ENCODE measurements at regions not wholly inside any gene's neighbourhood (a gene's known extent, or its start where the extent isn't known, plus 50 kb on each side); places are given as distances from the start of the nearest gene placed in this dataset.

DNA sequence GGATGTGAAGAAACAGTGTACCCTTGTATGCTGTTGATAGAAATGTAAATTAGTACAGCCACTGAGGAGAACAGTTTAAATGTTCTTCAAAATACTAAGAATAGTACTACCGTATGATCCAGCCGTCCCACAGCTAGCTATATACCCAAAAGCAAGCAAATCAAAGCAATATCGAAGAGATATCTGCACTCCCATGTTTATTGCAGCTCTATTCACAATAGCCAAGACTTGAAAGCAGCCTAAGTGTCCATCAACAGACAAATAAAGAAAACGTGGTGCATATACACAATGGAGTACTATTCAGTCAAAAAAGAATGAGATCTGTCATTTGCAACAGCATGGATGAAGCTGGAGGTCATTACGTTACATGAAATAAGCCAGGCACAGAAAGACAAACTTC, 88.5 kb upstream of the SLC38A4 start:
- DNase-seq = no peak

DNA sequence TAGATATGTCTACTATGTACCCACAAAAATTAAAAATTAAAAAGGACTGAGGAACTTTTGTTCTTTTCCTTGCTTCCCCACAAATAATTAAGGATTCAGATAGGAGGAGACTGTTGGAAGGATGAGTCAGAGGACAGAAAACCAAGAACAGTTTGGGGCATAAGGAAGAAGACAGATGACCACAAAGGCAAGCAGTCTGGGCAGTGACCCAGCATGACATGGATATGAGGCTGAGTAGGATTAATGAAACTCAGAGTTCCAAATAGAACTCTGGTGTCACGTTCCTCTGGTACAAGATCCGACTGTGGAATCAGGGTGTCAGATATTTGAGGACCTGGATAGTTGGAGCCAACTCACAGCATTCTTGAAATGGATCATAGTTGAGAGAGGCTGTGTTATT, 89.3 kb upstream of the SLC38A4 start:
- no peak for DNase-seq

DNA sequence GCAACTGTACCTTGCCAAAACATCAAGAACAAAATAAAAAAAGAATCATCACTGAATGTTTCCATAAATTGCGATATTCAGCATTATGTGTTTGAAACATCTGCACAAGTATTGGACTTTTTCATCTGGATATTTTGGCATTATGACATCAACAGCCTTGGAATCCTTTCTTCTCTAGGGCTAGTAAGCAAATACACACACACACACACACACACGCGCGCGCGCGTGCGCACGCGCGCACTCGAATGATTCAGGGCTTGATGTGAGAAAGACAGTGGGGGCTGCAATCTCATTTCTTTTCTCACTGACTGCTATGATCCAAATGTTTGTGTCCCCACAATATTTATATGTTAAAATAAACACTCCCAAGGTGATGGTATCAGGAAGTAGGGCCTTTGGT, 90.0 kb upstream of the SLC38A4 start:
- DNase-seq = no peak

DNA sequence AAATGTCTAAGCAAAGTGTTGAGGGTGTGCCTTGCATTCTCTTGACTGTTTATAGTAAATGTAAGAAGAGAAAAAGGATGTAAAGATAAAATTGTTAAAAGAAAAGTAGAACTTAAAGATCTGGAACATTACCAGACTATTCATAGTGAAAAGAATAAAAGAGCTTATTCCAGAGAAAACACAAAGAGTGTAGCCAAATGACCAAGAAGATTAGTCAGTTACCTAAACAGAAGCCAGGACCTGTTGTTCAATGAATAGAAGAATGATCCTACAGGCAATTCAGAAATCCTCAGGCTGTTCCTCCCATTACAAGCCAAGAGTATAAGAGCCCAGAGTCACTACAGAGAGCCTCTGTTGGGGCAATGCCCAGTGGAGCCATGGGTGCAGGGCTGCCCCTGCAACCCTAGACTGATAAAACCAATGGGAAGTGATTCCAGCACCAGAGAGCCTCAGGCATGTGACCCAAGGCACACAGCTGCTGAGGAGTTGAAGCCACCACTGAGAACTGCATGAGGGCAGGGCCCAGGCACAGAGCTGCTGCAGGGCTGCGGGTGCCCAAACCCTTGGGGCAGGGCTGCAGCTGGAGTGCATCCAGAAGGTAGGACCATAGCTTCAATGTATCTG, 91.1 kb upstream of the SLC38A4 start:
- no peak for DNase-seq

DNA sequence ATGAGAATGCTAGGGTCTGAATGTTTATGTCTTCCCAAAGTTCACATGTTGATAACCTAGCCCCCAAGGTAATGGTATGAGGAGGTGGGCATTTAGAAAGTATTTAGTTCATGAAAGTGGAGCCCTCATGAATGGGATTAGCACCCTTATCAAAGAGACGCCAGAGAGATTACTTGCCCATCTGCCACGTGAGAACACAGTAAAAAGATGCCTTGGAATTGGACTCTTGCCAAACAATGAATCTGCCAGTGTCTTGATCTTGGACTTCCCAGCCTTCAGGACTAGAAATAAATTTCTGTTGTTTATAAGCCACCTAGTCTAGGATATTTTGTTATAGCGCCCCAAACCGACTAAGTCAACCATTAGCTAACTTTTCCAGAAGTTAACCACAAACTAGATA, 92.0 kb upstream of the SLC38A4 start:
- no peak for DNase-seq

DNA sequence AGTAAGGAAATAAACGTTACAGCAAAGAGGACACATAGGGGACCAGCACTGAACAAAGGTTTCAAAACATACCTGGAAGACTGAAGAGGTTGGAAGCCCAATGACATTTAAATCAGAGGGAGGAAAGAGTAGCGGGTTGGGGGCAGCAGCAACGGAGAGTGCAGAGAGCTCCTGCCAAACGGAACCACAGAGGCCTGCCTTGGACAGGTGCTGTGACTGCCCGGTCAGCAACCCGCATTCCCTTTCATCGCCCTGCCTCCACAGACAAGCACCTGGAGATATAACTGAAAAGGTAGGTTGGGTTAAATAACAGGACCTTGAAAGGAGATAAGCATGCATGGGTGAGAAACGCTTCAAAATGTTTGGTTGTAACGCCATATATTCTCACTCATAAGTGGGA, 92.8 kb upstream of the SLC38A4 start:
- DNase-seq = no peak

DNA sequence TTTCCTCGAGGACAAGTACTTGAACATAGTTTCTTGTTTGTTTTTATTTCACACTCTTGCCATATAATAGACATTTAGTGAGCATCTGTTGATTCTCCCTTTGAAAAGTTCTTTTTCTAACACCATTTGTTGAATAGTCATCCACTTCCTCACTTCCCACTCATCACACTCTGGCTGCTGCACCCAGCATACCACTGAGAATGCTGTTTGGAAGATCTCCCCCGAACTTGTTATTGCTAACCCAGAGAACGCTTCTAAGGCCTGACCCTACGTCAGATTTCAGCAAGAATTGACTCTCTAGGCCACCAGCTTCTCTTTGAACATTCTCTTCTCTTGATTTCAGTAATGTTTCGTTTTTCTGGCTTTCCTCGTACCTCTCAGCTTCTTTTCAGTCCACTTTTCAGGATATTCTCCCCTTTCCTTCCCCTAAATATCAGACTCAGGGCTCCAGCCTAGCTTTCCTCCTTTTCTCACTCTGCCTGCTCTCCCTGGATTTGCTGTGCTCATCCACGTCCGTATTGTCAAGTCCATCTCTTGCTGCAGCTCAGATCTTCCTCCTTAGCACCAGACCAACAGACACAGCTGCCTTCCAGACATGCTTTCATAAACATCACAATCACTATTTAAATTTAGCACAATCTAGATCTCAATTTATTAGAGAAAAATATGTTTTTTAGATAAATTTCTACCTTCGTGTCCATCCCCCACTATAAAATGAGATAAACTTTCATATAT, 94.0 kb upstream of the SLC38A4 start:
- no peak for DNase-seq

DNA sequence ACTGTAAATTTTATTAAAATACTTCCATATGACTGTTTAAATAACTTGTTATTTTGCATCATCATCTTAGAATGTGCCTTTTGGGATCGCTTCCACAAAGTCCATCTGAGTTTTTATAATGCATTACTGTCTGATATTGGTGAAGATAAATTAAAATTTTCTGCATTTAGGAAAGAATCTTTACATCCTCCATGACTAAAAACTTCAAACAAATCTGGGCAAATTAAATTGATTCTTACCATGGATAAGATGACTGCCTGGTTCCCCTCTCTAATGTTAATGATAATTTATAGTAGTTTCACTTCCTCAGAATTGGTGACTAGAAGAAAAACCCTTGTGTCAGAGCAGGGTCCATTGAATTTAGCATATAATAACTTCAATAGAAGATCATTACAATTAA, 94.7 kb upstream of the SLC38A4 start:
- DNase-seq = no peak

DNA sequence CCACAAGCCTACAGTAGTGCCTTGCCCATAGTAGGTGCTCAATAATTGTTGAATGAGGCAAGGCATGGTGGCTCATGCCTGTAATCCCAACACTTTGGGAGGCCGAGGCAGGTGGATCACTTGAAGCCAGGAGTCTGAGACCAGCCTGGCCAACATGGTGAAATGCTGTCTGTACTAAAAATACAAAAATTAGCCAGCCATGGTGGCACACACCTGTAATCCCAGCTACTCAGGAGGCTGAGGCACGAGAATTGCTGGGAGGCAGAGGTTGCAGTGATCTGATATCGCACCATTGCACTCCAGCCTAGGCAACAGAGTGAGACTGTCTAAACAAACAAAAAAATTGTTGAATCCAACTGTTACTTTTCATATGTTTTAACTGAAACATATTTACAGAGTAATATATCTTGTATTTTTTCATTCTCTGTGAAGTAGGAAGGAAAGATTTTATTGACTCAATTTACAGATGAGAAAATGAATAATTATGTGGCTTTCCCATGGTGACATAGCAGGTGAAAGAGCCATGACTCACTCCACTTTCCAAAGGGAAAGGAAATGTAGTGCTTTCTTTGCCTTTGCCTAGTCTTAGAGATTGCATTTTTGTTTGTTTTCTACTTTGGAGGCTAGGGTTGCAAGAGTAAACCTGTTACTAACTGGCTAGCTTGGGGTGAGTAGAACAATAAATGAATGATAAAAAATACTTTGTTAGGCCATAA, 95.4 kb upstream of the SLC38A4 start:
- DNase-seq = no peak

DNA sequence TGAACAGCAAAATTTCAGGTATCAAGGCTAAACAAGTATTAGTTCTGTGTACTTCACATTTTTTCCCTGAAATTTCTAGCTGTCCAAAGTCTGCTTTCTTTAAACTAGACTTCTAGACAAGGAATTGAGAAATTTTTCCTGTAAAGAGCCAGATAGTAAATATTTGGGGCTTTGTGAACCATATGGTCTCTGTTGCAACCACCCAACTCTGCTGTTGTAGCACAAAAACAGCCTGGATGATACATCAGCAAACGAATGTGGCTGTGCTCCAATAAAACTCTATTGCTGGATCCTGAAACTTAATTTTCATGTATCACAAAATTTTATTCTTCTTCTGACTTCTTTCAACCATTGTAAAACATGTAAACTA, 96.0 kb upstream of the SLC38A4 start:
- DNase-seq = no peak

DNA sequence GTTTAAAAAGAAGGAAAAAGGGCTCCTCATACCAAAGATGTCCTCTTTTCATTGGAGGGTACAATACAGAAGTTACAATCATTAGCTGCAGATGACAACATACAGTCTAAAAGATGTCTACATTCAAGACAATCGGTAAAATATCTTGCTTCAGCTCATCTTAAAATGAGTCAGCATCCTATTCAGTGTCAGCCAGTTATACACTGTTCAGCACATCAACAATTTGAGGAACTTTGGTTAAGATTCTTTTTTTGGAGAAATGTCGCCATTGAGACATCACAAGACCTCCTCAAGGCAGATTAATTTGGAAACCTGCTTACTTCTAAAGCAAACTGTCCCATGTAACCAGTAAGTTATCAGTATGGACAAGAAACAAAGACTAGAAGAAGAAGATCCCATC, 100.7 kb upstream of the SLC38A4 start:
- DNase-seq = no peak

DNA sequence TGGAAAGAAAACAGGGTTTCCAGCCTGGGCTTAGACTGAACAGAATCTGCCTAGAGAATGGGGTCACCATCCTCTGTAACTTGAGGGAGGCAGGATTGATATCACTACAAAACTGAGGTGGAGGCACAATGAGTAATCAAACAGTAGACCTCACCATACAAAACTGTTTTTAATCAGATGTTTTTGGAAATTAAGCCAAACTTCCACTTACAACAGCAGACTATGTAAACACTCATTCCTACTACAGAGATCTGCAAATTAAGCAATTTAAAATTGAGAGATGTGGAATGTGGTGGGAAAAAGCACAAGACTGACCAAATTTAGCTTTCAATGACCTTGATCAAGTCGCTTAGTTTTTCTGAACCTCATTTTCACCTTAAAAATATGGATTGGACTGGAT, 104.3 kb upstream of the SLC38A4 start:
- no peak for DNase-seq

DNA sequence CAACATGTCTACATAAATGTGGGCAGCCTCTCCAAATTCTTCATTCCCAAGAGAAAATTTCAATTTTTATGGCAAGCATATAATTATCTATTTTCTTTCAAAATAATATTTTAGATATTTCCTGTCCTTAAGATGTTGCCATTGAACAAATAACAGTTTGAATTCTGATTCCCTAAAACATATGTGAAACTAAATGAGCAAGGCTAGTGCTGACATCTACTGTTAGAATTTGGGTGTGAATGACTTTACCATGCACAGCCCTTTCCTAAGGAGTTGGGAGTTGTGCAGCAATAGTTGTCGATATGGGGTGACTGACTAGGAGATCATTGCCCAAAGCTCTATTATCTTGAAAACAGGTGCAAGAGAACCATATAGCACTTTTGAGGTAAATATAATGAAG, 108.2 kb upstream of the SLC38A4 start:
- peak; percentile 5 for DNase-seq

DNA sequence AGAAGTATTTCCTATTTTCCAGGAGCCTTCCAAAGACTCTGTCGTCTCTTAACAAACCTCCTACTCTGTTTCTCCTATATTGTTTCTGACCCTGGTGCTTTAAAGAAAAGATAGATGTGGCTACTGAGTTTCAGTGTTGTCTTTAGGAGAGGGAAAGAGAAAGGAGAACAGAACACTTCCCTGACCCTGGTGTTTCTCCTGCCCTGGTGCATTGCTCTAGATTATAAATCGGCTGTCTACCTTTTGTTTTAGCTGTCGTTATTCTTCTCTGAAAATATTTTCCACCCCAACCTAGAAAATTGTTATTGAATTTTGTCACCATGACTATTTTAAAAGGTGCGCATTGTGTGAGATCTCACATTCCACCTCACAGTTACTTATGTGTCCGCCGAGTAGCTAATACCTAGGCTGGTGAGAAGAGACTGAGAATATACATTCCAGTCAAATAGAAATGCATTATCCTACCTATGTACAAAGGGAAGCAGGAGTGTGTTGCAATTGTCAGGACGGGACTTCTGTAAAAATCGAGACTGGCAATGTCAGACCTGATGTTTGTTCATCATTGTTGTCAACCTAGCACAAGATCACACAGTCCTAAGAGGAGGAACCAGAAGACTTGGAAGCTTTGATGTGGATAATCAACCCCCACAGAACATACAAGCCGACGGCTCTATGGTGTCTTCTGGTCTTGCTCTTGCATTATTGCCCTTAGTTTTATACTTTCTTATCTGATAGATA, 108.7 kb upstream of the SLC38A4 start:
- DNase-seq = no peak

DNA sequence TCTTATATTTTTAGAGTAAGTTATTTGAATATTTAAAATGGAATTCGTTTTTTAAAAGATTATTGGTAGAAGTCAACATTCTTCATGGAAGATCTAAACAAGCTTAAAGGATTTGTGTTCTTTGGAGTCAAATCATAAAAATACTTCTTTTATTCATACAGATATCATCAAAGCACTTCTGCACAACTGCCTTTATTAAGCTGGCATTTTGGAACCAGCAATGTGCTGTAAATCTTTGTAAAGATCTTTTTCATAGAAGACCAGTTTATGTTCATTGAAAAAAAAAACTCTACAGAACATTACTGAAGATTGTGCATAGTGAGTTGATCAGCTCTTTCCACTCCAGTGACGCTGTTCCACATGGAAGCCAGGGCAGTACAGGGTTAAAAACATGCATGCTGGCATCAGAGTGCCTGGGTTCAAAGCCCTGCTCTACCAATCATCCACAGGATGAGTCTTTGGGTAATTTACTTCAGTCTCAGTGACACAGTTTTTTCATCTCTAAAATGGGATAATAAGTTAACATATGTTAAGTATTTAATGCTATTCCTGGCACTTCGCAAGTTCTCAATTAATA, 109.6 kb upstream of the SLC38A4 start:
- DNase-seq = no peak

DNA sequence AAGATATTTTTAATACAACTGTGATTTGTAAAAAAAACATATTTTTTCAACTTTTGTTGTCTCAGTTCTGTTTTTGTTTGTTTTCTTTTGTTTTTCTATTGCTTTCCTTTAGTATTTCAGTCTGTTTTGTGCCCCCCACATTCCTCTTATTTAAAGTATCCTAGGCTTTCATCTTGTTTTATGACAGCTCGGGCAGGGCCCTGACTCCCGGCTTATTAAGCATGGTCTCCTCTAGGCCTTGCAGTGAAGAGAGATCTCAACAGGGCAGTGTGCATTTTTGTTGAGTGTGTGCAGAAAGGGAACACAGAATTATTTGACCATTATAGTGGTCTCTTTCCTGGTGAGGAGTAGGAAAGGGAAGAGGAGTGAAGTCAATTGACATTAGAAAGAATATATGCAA, 110.2 kb upstream of the SLC38A4 start:
- DNase-seq = no peak

DNA sequence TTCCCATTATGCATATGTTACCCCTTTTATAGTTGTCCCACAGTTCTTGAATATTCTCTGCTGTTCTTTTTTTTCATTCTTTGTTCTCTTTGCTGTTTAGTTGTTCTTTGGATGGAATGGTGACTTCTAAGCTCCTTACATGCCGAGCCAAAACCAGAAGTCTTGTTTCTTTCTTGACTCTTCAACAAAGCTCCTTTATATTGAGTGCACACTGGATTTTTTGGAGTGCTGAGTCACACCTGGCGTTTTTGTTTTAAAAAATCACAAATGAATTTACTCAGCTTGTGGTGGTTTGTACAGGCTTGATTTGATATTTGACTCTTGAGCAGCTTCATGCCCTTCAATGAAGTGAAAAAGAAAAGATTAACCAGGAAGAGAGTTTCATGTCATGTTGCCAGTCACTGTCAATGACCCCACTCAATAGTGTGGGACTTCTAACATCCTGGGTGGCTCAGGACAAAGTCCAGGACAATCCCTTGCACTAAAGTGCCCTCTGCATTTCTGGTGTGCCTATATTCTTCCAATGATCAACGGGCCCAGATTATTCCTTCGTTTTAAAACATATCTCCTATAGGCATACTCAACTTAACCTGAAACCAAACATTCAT, 112.4 kb upstream of the SLC38A4 start:
- DNase-seq = no peak

DNA sequence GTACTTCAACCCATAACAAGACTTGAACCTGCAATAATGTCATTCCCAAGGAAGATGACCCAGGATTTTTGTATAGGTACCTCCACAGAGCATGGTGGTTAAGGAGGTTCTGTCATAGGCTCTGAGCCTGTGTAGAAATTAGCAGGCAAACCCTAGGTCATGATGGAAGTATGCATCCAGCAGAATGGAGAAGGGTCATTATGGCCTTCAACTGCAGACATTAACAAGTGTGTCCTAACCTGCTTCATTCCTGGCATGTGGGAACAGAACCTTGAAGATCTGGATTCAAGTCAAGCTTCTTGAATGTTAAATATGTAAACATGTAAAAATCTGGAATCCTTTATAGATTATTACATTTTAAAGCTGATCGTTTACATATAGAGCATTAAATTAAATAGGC, 116.2 kb upstream of the SLC38A4 start:
- DNase-seq = no peak

DNA sequence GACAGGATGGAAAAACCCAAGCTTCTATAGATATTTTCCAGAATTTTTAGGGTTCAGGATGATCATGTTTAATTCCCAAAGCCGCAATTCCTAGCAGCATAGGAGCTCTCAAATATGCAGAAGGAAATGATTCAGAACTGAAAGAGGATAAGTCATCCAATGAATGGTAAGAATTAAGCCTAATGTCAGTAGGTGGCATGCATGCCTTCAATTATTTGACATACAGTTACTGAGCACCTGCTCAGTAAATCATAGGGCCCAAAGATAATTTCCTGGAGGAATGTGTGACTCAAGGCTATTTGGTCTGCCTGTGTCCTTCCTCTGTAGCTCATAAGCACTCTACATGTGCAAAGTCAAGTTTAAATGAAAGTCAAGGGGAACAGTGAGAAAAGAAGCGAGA, 116.8 kb upstream of the SLC38A4 start:
- DNase-seq = no peak

DNA sequence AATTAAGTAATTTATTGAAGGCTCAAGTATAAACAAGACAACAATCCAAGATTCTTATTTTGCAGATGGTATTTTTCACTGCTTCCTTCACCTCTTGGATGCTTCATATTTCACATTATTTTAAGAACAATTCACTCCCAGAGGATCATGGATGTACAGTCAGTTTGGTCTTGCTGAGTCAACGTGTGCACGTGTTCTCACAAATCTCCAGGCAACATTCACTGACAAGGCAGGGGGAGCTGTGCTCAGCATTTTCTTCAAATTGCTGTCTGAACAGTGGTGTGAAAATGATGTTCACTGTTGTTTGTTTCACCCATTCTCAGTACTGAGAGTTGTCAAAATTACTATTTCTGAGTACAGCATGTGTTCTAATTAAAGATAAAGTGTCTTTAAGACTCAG, 118.3 kb upstream of the SLC38A4 start:
- no peak for DNase-seq

DNA sequence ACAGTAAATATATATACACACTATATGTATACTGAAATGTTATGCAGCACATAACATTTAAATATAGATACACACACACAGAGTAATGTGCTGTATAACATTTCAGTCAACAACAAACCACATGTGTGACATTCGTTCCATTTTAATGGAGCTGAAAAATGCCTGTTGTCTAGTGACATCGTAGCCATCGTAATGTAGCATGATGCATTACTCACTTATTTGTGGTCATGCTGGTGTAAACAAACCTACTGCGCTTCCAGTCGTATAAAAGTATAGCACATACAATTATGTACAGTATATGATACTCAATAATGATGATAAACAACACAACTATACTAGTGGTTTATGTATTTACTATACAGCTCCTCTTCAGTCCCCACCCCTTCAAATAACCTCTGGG, 119.0 kb upstream of the SLC38A4 start:
- no peak for DNase-seq

DNA sequence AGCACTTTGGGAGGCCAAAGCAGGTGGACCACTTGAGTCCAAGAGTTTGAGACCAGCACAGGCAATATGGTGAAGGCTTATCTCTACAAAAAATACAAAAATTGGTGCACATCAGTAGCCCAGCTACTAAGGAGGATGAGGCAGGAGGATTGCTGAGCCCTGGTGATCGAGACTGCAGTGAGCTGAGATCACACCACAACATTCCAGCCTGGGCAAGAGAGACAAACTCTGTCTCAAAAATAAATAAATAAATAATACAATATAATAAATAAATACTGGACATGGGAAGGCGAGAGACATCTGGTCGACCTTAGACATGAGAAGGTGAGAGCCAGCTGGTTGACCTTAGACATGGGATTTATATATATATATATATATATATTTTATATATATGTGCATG, 119.8 kb upstream of the SLC38A4 start:
- no peak for DNase-seq

DNA sequence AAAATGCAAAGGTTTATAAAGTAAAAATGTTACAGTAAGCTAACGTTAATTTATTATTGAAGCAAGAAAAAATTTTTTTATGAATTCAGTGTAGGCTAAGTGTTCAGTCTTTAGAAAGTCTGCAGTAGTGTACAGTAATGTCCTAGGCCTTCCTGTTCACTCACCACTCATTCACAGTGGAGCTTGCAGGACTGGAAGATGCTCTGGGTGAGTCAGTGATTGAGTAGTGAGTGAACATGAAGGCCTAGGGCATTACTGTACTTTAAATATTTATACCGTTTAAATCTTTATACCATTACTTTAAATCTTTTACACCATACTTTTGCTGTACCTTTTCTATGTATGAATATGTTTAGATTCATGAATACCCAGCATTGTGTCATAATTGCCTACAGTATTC, 120.3 kb upstream of the SLC38A4 start:
- DNase-seq = no peak

All from CD4-positive, alpha-beta T cell treated with Interleukin-4 for 4 hours (primary cell).